ENCODE measurements at regions not wholly inside any gene's neighbourhood (a gene's known extent, or its start where the extent isn't known, plus 50 kb on each side); places are given as distances from the start of the nearest gene placed in this dataset.

- TF ChIP-seq, protein P1, sequence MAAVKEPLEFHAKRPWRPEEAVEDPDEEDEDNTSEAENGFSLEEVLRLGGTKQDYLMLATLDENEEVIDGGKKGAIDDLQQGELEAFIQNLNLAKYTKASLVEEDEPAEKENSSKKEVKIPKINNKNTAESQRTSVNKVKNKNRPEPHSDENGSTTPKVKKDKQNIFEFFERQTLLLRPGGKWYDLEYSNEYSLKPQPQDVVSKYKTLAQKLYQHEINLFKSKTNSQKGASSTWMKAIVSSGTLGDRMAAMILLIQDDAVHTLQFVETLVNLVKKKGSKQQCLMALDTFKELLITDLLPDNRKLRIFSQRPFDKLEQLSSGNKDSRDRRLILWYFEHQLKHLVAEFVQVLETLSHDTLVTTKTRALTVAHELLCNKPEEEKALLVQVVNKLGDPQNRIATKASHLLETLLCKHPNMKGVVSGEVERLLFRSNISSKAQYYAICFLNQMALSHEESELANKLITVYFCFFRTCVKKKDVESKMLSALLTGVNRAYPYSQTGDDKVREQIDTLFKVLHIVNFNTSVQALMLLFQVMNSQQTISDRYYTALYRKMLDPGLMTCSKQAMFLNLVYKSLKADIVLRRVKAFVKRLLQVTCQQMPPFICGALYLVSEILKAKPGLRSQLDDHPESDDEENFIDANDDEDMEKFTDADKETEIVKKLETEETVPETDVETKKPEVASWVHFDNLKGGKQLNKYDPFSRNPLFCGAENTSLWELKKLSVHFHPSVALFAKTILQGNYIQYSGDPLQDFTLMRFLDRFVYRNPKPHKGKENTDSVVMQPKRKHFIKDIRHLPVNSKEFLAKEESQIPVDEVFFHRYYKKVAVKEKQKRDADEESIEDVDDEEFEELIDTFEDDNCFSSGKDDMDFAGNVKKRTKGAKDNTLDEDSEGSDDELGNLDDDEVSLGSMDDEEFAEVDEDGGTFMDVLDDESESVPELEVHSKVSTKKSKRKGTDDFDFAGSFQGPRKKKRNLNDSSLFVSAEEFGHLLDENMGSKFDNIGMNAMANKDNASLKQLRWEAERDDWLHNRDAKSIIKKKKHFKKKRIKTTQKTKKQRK (IDR thresholded peaks at IDR 0.05; ENCODE audit: low read depth, low read length): no peak
- TF ChIP-seq SIX5 (IDR thresholded peaks at IDR 0.05; ENCODE audit: low read depth, low read length, severe bottlenecking) (no peak), SREBF2 (IDR thresholded peaks at IDR 0.05; ENCODE audit: low read length) (no peak), POLR2A (IDR thresholded peaks at IDR 0.05; ENCODE audit: low read depth, low read length) (no peak), PML (IDR thresholded peaks at IDR 0.05; ENCODE audit: low read length) (no peak), ZNF274 (IDR thresholded peaks at IDR 0.05; ENCODE audit: insufficient read depth, insufficient read length) (no peak), TARDBP (IDR thresholded peaks at IDR 0.05; ENCODE audit: borderline replicate concordance) (no peak), FOXM1 (IDR thresholded peaks at IDR 0.05; ENCODE audit: low read depth, low read length) (no peak), HDAC6 (IDR thresholded peaks at IDR 0.05; ENCODE audit: unreplicated experiment) (no peak), CTCF (IDR thresholded peaks at IDR 0.05 in 2 of 3, conservative IDR thresholded peaks at IDR 0.05 in 1 of 3; ENCODE audit: control insufficient read depth in 2 of 3, extremely low read depth in 1 of 3, insufficient read depth in 1 of 3, low read depth in 3 of 3, low read length in 3 of 3) (no peak), EP300 (IDR thresholded peaks at IDR 0.05; ENCODE audit: borderline replicate concordance in 1 of 2, control insufficient read depth in 1 of 2, low read depth in 2 of 2, low read length in 2 of 2) (no peak), BRCA1 (IDR thresholded peaks at IDR 0.05; ENCODE audit: low read depth, low read length) (no peak)
- TF ChIP-seq, protein P2, sequence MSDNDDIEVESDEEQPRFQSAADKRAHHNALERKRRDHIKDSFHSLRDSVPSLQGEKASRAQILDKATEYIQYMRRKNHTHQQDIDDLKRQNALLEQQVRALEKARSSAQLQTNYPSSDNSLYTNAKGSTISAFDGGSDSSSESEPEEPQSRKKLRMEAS (IDR thresholded peaks at IDR 0.05; ENCODE audit: low read depth, low read length): no peak
- TF ChIP-seq, protein P3, sequence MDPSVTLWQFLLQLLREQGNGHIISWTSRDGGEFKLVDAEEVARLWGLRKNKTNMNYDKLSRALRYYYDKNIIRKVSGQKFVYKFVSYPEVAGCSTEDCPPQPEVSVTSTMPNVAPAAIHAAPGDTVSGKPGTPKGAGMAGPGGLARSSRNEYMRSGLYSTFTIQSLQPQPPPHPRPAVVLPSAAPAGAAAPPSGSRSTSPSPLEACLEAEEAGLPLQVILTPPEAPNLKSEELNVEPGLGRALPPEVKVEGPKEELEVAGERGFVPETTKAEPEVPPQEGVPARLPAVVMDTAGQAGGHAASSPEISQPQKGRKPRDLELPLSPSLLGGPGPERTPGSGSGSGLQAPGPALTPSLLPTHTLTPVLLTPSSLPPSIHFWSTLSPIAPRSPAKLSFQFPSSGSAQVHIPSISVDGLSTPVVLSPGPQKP (IDR thresholded peaks at IDR 0.05; ENCODE audit: low read depth, low read length): no peak
Observed at GRCh38 chr10:28840202-28840601, 162.9 kb downstream of the BAMBI start.

Data from GM12878 (cell line).